Tibial nerve (tissue), 4 donors: ENCODE measurements at regions not wholly inside any gene's neighbourhood (a gene's known extent, or its start where the extent isn't known, plus 50 kb on each side); places are given as distances from the start of the nearest gene placed in this dataset.

Experiments
- DNase-seq, 2 donors: peaks; one replicate each; pipeline ENCODE4 v3.0.0-alpha.2; 2019; ENCODE audit warnings: low spot score in 2 of 2
- H3K27ac ChIP-seq, 4 donors: fragments of 200-600 bp; sonication (generic) in 3 of 4; one replicate each; pipeline ENCODE4 v1.5.1; 2017 to 2019; ENCODE audit warnings: mild to moderate bottlenecking in 1 of 4
- H3K27me3 ChIP-seq, 2 donors: fragments of 200-600 bp; sonication (generic) in 1 of 2; one replicate each; pipeline versions ENCODE4 v1.5.1 to v1.6.0; 2017 to 2019
- H3K36me3 ChIP-seq, 3 donors: fragments of 200-600 bp; sonication (generic); one replicate each; pipeline ENCODE4 v1.5.1; 2018 to 2019
- H3K4me1 ChIP-seq, 4 donors: fragments of 200-600 bp; sonication (generic) in 3 of 4; one replicate each; pipeline ENCODE4 v1.5.1; 2017 to 2019
- H3K4me3 ChIP-seq, 4 donors: fragments of 200-600 bp; sonication (generic) in 3 of 4; one replicate each; pipeline ENCODE4 v1.5.1; 2017 to 2019; ENCODE audit warnings: mild to moderate bottlenecking in 1 of 4, moderate library complexity in 1 of 4
- H3K9me3 ChIP-seq, 4 donors: fragments of 200-600 bp; sonication (generic) in 3 of 4; one replicate each; pipeline ENCODE4 v1.5.1; 2017 to 2019
- EP300 ChIP-seq, 2 donors: sonication (generic); formaldehyde crosslinking; IDR thresholded peaks; one replicate each; pipeline ENCODE4 v1.6.1; 2017; ENCODE audit warnings: antibody characterized with exemption in 2 of 2, mild to moderate bottlenecking in 1 of 2
- POLR2A ChIP-seq, 2 donors: fragments of 450-650 bp; IDR thresholded peaks; one replicate each; pipeline ENCODE4 v1.6.1; 2017; ENCODE audit warnings: antibody characterized with exemption in 2 of 2, mild to moderate bottlenecking in 2 of 2, moderate library complexity in 2 of 2
- WGBS, 2 donors: methylation state at CpG; one replicate each; pipeline ENCODE4 v1.1.5; 2018; 5-methylcytosine and 5-hydroxymethylcytosine counted together
- TF ChIP-seq, protein P1 (sequence below), 5 experiments: fragments of 200-600 bp in 3 of 5; fragments of 450-650 bp in 2 of 5; sonication (generic) in 3 of 5; IDR thresholded peaks; one replicate each; pipeline ENCODE4 v1.5.1; 2016 to 2019; ENCODE audit warnings: antibody characterized with exemption in 5 of 5, mild to moderate bottlenecking in 3 of 5, moderate library complexity in 2 of 5

DNA sequence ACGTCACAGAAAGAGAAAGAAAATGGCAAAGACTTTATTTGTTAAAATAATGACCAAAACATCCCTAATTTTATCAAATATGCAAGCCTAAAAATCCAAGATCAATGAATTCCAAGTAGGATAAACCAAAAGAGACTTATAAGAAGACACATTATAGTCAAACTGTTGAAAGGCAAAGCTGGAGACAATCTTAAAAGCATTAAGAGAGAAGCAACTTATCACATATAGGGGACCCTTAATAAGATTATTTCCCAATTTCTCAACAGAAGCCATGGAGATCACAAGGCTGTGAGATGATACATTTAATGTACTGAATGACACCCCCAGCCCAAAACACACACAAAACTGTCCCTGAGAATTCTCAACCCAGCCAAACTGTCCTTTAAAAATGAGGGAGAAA, 228.7 kb downstream of the COG6 start:
- H3K4me1 ChIP-seq: peaks cover 0 to 6% (median 0%) of the 10 kb centered on the region in 4 donors
- H3K27ac ChIP-seq: no peak overlapping the region
- peaks cover 0 to 31% (median 7%) of the 10 kb centered on the region in 4 donors for H3K9me3 ChIP-seq
- WGBS, 2 donors: 0 to 97% methylated on average over 1 of the region's 1 CpG
- DNase-seq: no peak
- TF ChIP-seq EP300 (IDR thresholded peaks at IDR 0.05) (no peak), POLR2A (IDR thresholded peaks at IDR 0.05) (no peak)
- TF ChIP-seq, protein P1, sequence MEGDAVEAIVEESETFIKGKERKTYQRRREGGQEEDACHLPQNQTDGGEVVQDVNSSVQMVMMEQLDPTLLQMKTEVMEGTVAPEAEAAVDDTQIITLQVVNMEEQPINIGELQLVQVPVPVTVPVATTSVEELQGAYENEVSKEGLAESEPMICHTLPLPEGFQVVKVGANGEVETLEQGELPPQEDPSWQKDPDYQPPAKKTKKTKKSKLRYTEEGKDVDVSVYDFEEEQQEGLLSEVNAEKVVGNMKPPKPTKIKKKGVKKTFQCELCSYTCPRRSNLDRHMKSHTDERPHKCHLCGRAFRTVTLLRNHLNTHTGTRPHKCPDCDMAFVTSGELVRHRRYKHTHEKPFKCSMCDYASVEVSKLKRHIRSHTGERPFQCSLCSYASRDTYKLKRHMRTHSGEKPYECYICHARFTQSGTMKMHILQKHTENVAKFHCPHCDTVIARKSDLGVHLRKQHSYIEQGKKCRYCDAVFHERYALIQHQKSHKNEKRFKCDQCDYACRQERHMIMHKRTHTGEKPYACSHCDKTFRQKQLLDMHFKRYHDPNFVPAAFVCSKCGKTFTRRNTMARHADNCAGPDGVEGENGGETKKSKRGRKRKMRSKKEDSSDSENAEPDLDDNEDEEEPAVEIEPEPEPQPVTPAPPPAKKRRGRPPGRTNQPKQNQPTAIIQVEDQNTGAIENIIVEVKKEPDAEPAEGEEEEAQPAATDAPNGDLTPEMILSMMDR (IDR thresholded peaks at IDR 0.05): no peak
- no peaks in the 10 kb centered on the region for H3K27me3 ChIP-seq
- H3K36me3 ChIP-seq: no peaks in the 10 kb centered on the region
- H3K4me3 ChIP-seq: no peak overlapping the region

DNA sequence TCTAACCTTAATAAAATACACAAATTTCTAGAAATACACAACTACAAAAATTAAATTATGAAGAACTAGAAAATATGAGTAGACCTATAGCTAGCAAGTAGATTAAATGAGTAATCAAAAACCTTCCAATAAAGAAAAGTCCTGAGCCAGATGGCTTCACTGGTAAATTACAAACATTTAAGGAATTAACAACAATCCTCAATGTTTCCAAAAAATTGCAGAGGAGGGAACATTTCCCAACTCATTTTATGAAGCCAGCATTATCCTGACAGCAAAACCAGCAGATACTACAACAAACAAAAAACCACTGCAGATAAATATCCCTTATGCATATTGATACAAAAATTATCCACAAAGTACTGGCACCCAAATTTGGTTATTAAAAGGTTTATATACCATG, 230.9 kb downstream of the COG6 start:
- H3K4me3 ChIP-seq: no peak overlapping the region
- TF ChIP-seq POLR2A (IDR thresholded peaks at IDR 0.05): no peak
- no peak for TF ChIP-seq EP300 (IDR thresholded peaks at IDR 0.05)
- TF ChIP-seq, protein P1 (IDR thresholded peaks at IDR 0.05): no peak
- no peaks in the 10 kb centered on the region for H3K36me3 ChIP-seq
- peaks cover 0 to 14% (median 0%) of the 10 kb centered on the region in 4 donors for H3K4me1 ChIP-seq
- H3K9me3 ChIP-seq: peaks cover 0 to 31% (median 7%) of the 10 kb centered on the region in 4 donors
- no peak overlapping the region for H3K27ac ChIP-seq
- no peak for DNase-seq
- H3K27me3 ChIP-seq: no peaks in the 10 kb centered on the region

GRCh38 chr13:39887387-39887786, 231.9 kb downstream of the COG6 start:
- H3K9me3 ChIP-seq: peaks cover 0 to 29% (median 7%) of the 10 kb centered on the region in 4 donors
- WGBS, 2 donors: 60 to 66% methylated on average over 2 of the region's 2 CpGs
- H3K36me3 ChIP-seq: no peaks in the 10 kb centered on the region
- H3K4me1 ChIP-seq: peaks cover 0 to 16% (median 0%) of the 10 kb centered on the region in 4 donors
- no peak overlapping the region for H3K27ac ChIP-seq
- no peak for DNase-seq
- TF ChIP-seq, protein P1 (IDR thresholded peaks at IDR 0.05): no peak
- TF ChIP-seq POLR2A (IDR thresholded peaks at IDR 0.05) (no peak), EP300 (IDR thresholded peaks at IDR 0.05) (no peak)
- H3K27me3 ChIP-seq: no peaks in the 10 kb centered on the region
- no peak overlapping the region for H3K4me3 ChIP-seq

DNA sequence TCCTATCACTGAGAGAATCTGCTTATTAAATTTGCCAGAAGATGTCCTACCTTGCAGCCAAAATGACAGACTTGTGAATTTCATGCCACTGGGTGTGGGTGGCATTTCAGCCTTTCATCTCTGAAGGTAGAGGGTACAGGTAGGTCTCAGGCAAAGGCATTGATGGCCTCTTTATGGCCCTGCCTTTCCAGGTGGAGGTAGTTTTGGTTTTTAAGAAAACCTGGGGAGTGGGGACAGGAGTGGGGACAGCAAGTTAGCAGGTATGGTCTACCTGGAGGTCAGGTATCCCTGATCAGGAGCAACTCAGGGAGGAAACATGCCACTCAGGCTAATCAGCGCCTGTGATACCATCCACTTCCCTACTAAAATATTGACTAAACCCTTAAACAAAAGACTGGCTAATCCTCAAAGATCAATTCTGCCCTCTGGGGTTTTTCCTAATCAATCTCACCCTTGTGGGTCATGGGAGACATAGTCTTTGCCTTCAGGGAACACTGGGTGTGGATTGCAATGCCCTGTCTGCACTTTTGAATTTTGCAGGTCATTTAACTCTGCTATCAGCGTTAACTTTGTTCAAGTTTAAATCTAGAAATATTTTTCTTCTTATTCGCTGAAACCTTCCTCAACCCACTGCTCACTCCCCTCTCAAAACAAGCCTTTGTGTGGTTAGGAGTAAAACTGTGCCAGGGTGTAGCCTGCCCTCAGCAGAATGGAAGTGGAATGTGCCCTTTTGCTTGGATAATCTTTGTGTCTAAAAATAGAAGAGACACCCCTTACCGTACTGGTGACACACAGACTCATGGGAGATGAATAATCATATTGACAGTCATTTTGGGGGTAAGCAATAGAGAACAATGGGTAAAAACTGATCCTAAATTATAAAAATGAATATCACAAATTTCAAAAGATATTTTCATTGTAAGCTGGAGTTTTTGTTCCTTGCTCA, 233.7 kb downstream of the COG6 start:
- H3K4me1 ChIP-seq: peaks cover 0 to 23% (median 0%) of the 10 kb centered on the region in 4 donors
- WGBS, 2 donors: 37 to 41% methylated on average over 4 of the region's 4 CpGs
- peak overlapping the region in 2 of 4 donors; percentile 60 to 70 for H3K27ac ChIP-seq
- H3K4me3 ChIP-seq: no peak overlapping the region
- peaks cover 0 to 13% (median 4%) of the 10 kb centered on the region in 4 donors for H3K9me3 ChIP-seq
- TF ChIP-seq, protein P1 (IDR thresholded peaks at IDR 0.05): no peak
- peak in 1 of 2 donors; percentile 52 for TF ChIP-seq EP300 (IDR thresholded peaks at IDR 0.05)
- DNase-seq: no peak
- no peaks in the 10 kb centered on the region for H3K36me3 ChIP-seq
- H3K27me3 ChIP-seq: no peaks in the 10 kb centered on the region

DNA sequence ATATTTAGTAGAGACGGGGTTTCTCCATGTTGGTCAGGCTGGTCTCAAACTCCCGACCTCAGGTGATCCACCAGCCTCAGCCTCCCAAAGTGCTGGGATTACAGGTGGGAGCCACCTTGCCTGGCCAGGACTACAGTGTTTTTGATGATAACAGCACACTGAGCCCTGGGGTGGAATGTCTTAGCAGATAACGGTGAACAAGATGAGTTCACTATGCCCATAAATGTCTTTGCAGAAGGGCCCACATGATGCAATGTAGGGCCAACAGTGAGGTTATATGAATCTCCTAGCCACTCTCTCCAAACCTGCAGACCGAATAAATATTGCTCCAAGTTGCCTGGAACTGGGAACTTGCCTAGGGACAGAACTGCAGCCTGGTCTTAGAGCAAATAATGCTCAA, 235.1 kb downstream of the COG6 start:
- Histone ChIP-seq H3K9me3 (peaks cover 0 to under 1% (median 0%) of the 10 kb centered on the region in 4 donors), H3K4me1 (peaks cover 0 to 25% (median 0%) of the 10 kb centered on the region in 4 donors), H3K36me3 (no peaks in the 10 kb centered on the region), H3K27me3 (no peaks in the 10 kb centered on the region), H3K4me3 (no peak overlapping the region), H3K27ac (peak overlapping the region in 2 of 4 donors; percentile 13 to 70)
- TF ChIP-seq EP300 (IDR thresholded peaks at IDR 0.05) (no peak), POLR2A (IDR thresholded peaks at IDR 0.05) (no peak)
- TF ChIP-seq, protein P1 (IDR thresholded peaks at IDR 0.05): no peak
- DNase-seq: no peak
- 91 to 95% methylated on average over 4 of the region's 4 CpGs for WGBS, 2 donors
